Frontal cortex (tissue), 3 donors: ENCODE measurements at regions not wholly inside any gene's neighbourhood (a gene's known extent, or its start where the extent isn't known, plus 50 kb on each side); places are given as distances from the start of the nearest gene placed in this dataset.

Experiments used
- DNase-seq, 2 donors: peaks; one replicate each; pipeline ENCODE4 v3.0.0; 2012; ENCODE audit warnings: low spot score in 2 of 2
- FAIRE-seq: peaks from 2 replicates; lab custom pipeline; 2012; peaks lifted over from hg19 to GRCh38; lab: Jason Lieb, UNC
- donor health status: control.
- donor health status: control.
- donor health status: control.

GRCh38 chr5:175765858-175766257 is 105.5 kb upstream of the CPLX2 start:
- FAIRE-seq = no peak
- DNase-seq = no peak

- DNase-seq (no peak), FAIRE-seq (no peak)
These were observed 104.4 kb upstream of the CPLX2 start for GRCh38 chr5:175766963-175767362.

- DNase-seq (no peak), FAIRE-seq (no peak)
These were observed 98.4 kb upstream of the CPLX2 start for GRCh38 chr5:175772747-175773533.

- DNase-seq = no peak
These were observed 97.8 kb upstream of the CPLX2 start for GRCh38 chr5:175773534-175774070.

GRCh38 chr5:175775416-175775815 is 96.0 kb upstream of the CPLX2 start:
- DNase-seq (no peak), FAIRE-seq (no peak)

More at GRCh38 chr5:175773534-175774070, 97.8 kb upstream of the CPLX2 start:
- FAIRE-seq = no peak

GRCh38 chr5:175778951-175779503 is 92.4 kb upstream of the CPLX2 start:
- peak in 1 of 2 donors; percentile 32 for DNase-seq

GRCh38 chr5:175783739-175784138 is 87.6 kb upstream of the CPLX2 start:
- FAIRE-seq (no peak), DNase-seq (no peak)

More at GRCh38 chr5:175778951-175779503, 92.4 kb upstream of the CPLX2 start:
- no peak for FAIRE-seq

- DNase-seq (no peak), FAIRE-seq (no peak)
These were observed 87.1 kb upstream of the CPLX2 start for GRCh38 chr5:175784230-175784629.

GRCh38 chr5:175785681-175786080 is 85.7 kb upstream of the CPLX2 start:
- no peak for DNase-seq
- no peak for FAIRE-seq

- no peak for DNase-seq
- no peak for FAIRE-seq
These were observed 83.1 kb upstream of the CPLX2 start for GRCh38 chr5:175788155-175788787.

GRCh38 chr5:175789670-175790069 is 81.7 kb upstream of the CPLX2 start:
- DNase-seq (no peak), FAIRE-seq (no peak)

GRCh38 chr5:175790796-175791195 is 80.6 kb upstream of the CPLX2 start:
- FAIRE-seq (no peak), DNase-seq (no peak)

GRCh38 chr5:175795959-175796358 is 75.4 kb upstream of the CPLX2 start:
- no peak for DNase-seq
- no peak for FAIRE-seq

GRCh38 chr5:175796536-175797499 is 74.6 kb upstream of the CPLX2 start:
- peak; percentile 75 to 77 for DNase-seq
- no peak for FAIRE-seq

GRCh38 chr5:175797521-175798038 is 73.8 kb upstream of the CPLX2 start:
- FAIRE-seq = no peak
- peak in 1 of 2 donors; percentile 33 for DNase-seq

- DNase-seq = no peak
- FAIRE-seq = no peak
These were observed 72.8 kb upstream of the CPLX2 start for GRCh38 chr5:175798626-175799025.

GRCh38 chr5:175800656-175801081 is 70.7 kb upstream of the CPLX2 start:
- no peak for FAIRE-seq
- no peak for DNase-seq

- FAIRE-seq (no peak), DNase-seq (no peak)
These were observed 69.0 kb upstream of the CPLX2 start for GRCh38 chr5:175802361-175802760.

GRCh38 chr5:175803254-175803653 is 68.1 kb upstream of the CPLX2 start:
- FAIRE-seq (no peak), DNase-seq (no peak)
